ENCODE measurements at regions not wholly inside any gene's neighbourhood (a gene's known extent, or its start where the extent isn't known, plus 50 kb on each side); places are given as distances from the start of the nearest gene placed in this dataset.

- TF ChIP-seq, protein P1, sequence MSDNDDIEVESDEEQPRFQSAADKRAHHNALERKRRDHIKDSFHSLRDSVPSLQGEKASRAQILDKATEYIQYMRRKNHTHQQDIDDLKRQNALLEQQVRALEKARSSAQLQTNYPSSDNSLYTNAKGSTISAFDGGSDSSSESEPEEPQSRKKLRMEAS (IDR thresholded peaks at IDR 0.05), result no peak
- no peak for TF ChIP-seq POLR2AphosphoS5 (IDR thresholded peaks at IDR 0.05; ENCODE audit: low read depth, low read length)
Measured at GRCh38 chr2:39567507-39567906, 98.2 kb upstream of the TMEM178A start (continued).

Data from H1 (cell line).